Left lung (tissue), 4 donors: ENCODE measurements at regions not wholly inside any gene's neighbourhood (a gene's known extent, or its start where the extent isn't known, plus 50 kb on each side); places are given as distances from the start of the nearest gene placed in this dataset.

Experiments used
- ATAC-seq: fragments of 200-7000 bp; cut with Tn5 transposase; one replicate; pipeline ENCODE4 v1.9.1; 2020; ENCODE audit warnings: moderate library complexity
- DNase-seq, 4 donors: peaks; one replicate each; pipeline ENCODE4 v3.0.0-alpha.2; 2013 to 2020
- H3K27ac ChIP-seq, 2 donors: fragments of 200-600 bp; sonication (generic) in 1 of 2; one replicate each; pipeline versions ENCODE4 v1.5.0 to v1.8.0; 2020 to 2021
- H3K27me3 ChIP-seq, 2 donors: fragments of 200-600 bp; sonication (generic) in 1 of 2; one replicate each; pipeline versions ENCODE4 v1.5.0 to v1.8.0; 2020 to 2021
- H3K36me3 ChIP-seq, 2 donors: fragments of 200-600 bp; sonication (generic) in 1 of 2; one replicate each; pipeline versions ENCODE4 v1.5.0 to v1.8.0; 2020 to 2021
- H3K4me1 ChIP-seq, 2 donors: fragments of 200-600 bp; one replicate each; pipeline ENCODE4 v1.8.0; 2021
- H3K4me3 ChIP-seq, 2 donors: fragments of 200-600 bp; sonication (generic) in 1 of 2; one replicate each; pipeline versions ENCODE4 v1.5.0 to v1.8.0; 2020 to 2021; ENCODE audit warnings: mild to moderate bottlenecking in 1 of 2
- H3K9me3 ChIP-seq, 2 donors: fragments of 200-600 bp; sonication (generic) in 1 of 2; one replicate each; pipeline versions ENCODE4 v1.5.0 to v1.8.0; 2020 to 2021
- CTCF ChIP-seq, 2 donors: fragments of 200-600 bp; sonication (generic) in 1 of 2; IDR thresholded peaks; one replicate each; pipeline versions ENCODE4 v1.5.0 to v1.8.0; 2021; ENCODE audit warnings: antibody characterized with exemption in 2 of 2
- intact Hi-C, 2 donors: fragments of 100-400 bp; cut with DNase I; formaldehyde crosslinking; loops; one replicate each; pipeline versions ENCODE4 v1.11.2 to v1.14.2; 2022
- donor health status: DM: no; HTN: yes; CAD: no.
- donor health status: DM: no; HTN: no; CAD: no.

GRCh38 chrX:16023790-16024734, 99.3 kb upstream of the GRPR start:
- DNase-seq (no peak), ATAC-seq (peak; percentile 52)
- Histone ChIP-seq H3K27me3 (peaks cover 0 to 3% of the 10 kb centered on the region in 2 donors), H3K4me1 (peaks cover 0 to 6% of the 10 kb centered on the region in 2 donors), H3K4me3 (no peak overlapping the region), H3K9me3 (no peaks in the 10 kb centered on the region), H3K36me3 (no peaks in the 10 kb centered on the region), H3K27ac (no peak overlapping the region)
- TF ChIP-seq CTCF (IDR thresholded peaks at IDR 0.05): no peak
- intact Hi-C loops: no loop called here

GRCh38 chrX:16022580-16023200, 100.7 kb upstream of the GRPR start:
- H3K27ac ChIP-seq: no peak overlapping the region
- no peak for ATAC-seq
- H3K27me3 ChIP-seq: peaks cover 0 to 3% of the 10 kb centered on the region in 2 donors
- H3K4me1 ChIP-seq: peaks cover 0 to 6% of the 10 kb centered on the region in 2 donors
- H3K9me3 ChIP-seq: no peaks in the 10 kb centered on the region
- no peaks in the 10 kb centered on the region for H3K36me3 ChIP-seq
- no peak overlapping the region for H3K4me3 ChIP-seq
- intact Hi-C loops: no loop called here
- DNase-seq: peak in 1 of 4 donors; percentile 13
- TF ChIP-seq CTCF (IDR thresholded peaks at IDR 0.05): no peak

- intact Hi-C loops: no loop called here
- Histone ChIP-seq H3K27me3 (peaks cover 0 to 18% of the 10 kb centered on the region in 2 donors), H3K27ac (no peak overlapping the region)
Measured at GRCh38 chrX:16018291-16018690, 105.1 kb upstream of the GRPR start.

GRCh38 chrX:16014171-16014570, 109.2 kb upstream of the GRPR start:
- H3K4me3 ChIP-seq: no peak overlapping the region
- DNase-seq: no peak
- H3K27ac ChIP-seq: no peak overlapping the region
- peaks cover 0 to 16% of the 10 kb centered on the region in 2 donors for H3K27me3 ChIP-seq
- no peaks in the 10 kb centered on the region for H3K36me3 ChIP-seq
- ATAC-seq: no peak
- intact Hi-C loops: no loop called here
- no peaks in the 10 kb centered on the region for H3K4me1 ChIP-seq
- no peak for TF ChIP-seq CTCF (IDR thresholded peaks at IDR 0.05)
- no peaks in the 10 kb centered on the region for H3K9me3 ChIP-seq

More at GRCh38 chrX:16018291-16018690, 105.1 kb upstream of the GRPR start:
- TF ChIP-seq CTCF (IDR thresholded peaks at IDR 0.05): no peak
- no peaks in the 10 kb centered on the region for H3K36me3 ChIP-seq
- H3K4me1 ChIP-seq: peaks cover 0 to 6% of the 10 kb centered on the region in 2 donors
- no peak overlapping the region for H3K4me3 ChIP-seq
- H3K9me3 ChIP-seq: no peaks in the 10 kb centered on the region
- DNase-seq: no peak
- ATAC-seq: no peak

GRCh38 chrX:16012250-16012649, 111.1 kb upstream of the GRPR start:
- ATAC-seq: no peak
- intact Hi-C loops: no loop called here
- Histone ChIP-seq H3K27ac (no peak overlapping the region), H3K4me1 (no peaks in the 10 kb centered on the region), H3K9me3 (no peaks in the 10 kb centered on the region), H3K27me3 (peaks cover 0 to 16% of the 10 kb centered on the region in 2 donors), H3K36me3 (no peaks in the 10 kb centered on the region), H3K4me3 (no peak overlapping the region)
- DNase-seq: no peak
- no peak for TF ChIP-seq CTCF (IDR thresholded peaks at IDR 0.05)
